NCI-H69 (cell line): ENCODE measurements at regions not wholly inside any gene's neighbourhood (a gene's known extent, or its start where the extent isn't known, plus 50 kb on each side); places are given as distances from the start of the nearest gene placed in this dataset.

ENCODE experiments used
- DNase-seq: peaks from one replicate; lab custom pipeline; 2025; lab: John Stamatoyannopoulos, UW

GRCh38 chr14:101229666-101230065 lies 326.1 kb upstream of the RTL1 start:
- no peak for DNase-seq

- DNase-seq = peak; percentile 14
Measured at GRCh38 chr14:101230161-101230850, 326.8 kb upstream of the RTL1 start.

GRCh38 chr14:101230851-101231550 lies 327.5 kb upstream of the RTL1 start:
- no peak for DNase-seq

GRCh38 chr14:101231828-101232227 lies 328.3 kb upstream of the RTL1 start:
- no peak for DNase-seq

GRCh38 chr14:101232340-101233020 lies 328.8 kb upstream of the DIO3 start:
- no peak for DNase-seq

- no peak for DNase-seq
Measured at GRCh38 chr14:101233021-101233366, 328.3 kb upstream of the DIO3 start.

- no peak for DNase-seq
Measured at GRCh38 chr14:101233391-101233790, 327.9 kb upstream of the DIO3 start.

- no peak for DNase-seq
Measured at GRCh38 chr14:101233808-101234207, 327.5 kb upstream of the DIO3 start.

- DNase-seq = no peak
Measured at GRCh38 chr14:101234244-101234937, 326.9 kb upstream of the DIO3 start.

- DNase-seq = no peak
Measured at GRCh38 chr14:101234999-101235334, 326.3 kb upstream of the DIO3 start.

- peak; percentile 66 for DNase-seq
Measured at GRCh38 chr14:101235335-101236103, 325.8 kb upstream of the DIO3 start.

GRCh38 chr14:101236496-101237251 lies 324.6 kb upstream of the DIO3 start:
- no peak for DNase-seq

- DNase-seq = no peak
Measured at GRCh38 chr14:101237252-101237616, 324.1 kb upstream of the DIO3 start.

- no peak for DNase-seq
Measured at GRCh38 chr14:101239065-101239464, 322.2 kb upstream of the DIO3 start.

GRCh38 chr14:101241147-101241546 lies 320.1 kb upstream of the DIO3 start:
- DNase-seq = no peak

GRCh38 chr14:101241807-101242278 lies 319.5 kb upstream of the DIO3 start:
- DNase-seq = no peak

- DNase-seq = no peak
Measured at GRCh38 chr14:101242442-101243385, 318.6 kb upstream of the DIO3 start.

- no peak for DNase-seq
Measured at GRCh38 chr14:101243587-101244338, 317.5 kb upstream of the DIO3 start.
